NOMO-1 treated with DMSO at 0.1 percent for 48 hours (cell line): ENCODE measurements at regions not wholly inside any gene's neighbourhood (a gene's known extent, or its start where the extent isn't known, plus 50 kb on each side); places are given as distances from the start of the nearest gene placed in this dataset.

Source experiments
- DNase-seq: peaks from one replicate; lab custom pipeline; 2025; ENCODE audit not compliant: unreplicated experiment; lab: John Stamatoyannopoulos, UW

DNA sequence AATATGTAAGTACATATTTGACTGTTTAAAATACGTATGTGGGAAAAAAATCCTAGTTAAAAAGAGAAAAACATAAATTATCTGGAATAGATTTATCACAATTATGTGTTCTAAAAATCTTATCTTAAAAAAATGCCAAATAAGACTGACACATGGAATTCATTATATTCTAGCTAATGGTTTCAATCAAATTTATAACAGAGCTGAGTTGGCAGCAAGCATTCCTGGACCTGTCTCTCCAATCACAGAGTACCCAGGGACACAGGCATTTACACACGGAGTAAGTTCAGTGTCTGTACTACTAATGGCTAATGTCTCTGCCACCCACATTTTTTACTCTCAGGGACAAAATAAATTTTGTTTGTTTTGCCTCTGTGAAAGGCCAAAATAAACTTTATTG, 122.3 kb downstream of the RPS12 start:
- DNase-seq = no peak

DNA sequence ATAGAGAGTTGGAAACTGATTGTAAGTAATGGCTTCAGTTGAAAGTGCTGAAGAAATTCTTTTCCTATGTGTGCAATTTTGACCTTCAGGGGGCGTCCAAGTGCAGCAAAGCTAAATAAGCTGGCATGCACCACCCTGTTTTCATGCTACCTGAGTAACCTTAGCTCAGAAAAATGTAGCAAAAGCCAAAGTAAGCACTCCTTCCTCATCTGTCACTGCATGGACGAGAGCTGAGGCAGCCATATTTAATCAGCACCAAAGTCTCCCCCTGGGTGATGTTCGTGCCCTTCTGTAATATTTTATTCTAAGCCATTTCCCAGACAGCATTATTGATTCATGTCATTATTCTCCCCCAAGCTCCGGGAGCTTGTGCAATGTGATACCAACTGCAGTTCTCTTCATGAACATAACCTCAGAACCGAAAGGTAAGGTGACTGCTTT, 123.1 kb downstream of the RPS12 start:
- peak; percentile 9 for DNase-seq

DNA sequence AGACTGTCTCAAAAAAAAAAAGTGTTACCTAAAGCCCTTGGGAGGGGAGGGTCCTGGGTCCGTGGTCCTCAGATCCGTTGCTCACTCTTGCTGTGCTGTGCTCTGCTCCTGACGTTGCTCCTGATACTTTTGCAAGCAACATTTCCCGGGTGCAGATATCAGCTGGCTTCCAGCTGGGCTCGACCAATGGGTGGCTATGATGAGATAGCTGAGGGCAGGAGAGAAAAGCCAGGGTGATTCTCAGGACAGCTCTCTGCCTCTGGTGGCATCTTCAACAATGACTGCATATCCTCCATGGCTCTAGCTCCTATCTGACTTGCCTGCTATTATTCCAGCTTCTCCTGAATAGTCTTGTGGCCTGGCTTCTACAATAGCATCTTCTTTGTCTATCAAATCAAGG, 134.5 kb downstream of the RPS12 start:
- DNase-seq = no peak

DNA sequence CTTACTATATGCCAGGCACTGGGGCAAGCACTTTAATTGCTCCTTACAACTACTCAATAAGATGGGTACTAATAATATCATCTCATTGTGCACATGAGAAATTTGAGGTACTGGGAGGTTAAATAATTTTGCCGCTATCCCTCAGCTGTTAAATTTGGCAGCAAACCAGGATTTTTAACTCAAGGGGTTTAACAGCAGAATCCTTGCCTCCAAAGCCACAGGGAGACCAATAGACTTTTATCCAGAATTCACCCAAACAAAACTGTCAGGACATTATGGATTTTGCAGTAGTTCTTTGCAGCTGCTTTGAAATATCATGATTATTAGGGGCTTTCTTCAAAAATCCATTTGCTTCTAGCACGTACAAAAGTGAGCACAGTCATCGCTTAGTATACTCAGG, 136.2 kb downstream of the RPS12 start:
- DNase-seq = no peak

DNA sequence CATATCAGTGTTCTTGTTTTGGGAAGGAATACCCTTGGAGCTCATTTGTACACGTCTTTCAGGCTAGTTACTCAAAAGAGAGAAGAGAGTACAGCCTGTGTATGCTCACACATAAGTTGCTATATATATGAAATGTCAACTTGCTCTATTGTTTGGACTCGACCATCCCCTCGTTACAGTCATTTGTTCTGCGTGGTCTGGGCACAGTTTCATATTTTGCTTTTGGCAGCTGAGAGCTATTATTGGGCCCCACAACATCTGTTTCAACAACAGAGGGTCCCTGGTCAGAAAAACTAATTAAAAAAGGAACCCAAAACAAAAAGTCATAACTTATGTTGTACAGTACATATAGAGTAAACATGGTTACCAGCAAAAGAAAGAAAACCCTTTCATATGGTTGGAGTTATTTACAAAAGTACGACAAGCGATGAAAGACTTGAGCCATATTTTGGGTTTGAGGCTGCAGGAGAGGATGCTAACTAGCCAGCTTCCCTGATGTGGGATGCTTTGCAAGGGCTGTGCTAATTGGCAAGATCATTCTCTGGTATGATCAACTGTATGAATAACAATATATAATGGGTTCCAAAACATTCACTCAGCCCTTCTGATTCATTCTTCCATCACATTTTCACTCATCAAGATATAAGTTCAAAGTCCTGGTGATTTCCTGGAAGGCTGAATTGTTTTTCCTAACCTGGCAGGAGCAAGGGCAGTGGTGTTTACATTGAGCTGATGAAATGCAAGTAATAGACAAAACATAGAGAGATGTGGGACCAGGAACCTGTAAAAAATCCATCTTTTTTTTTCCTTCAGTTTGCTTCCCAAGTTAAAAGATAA, 137.9 kb downstream of the RPS12 start:
- no peak for DNase-seq

GRCh38 chr6:132952986-132953385, 138.6 kb downstream of the RPS12 start:
- DNase-seq = no peak

DNA sequence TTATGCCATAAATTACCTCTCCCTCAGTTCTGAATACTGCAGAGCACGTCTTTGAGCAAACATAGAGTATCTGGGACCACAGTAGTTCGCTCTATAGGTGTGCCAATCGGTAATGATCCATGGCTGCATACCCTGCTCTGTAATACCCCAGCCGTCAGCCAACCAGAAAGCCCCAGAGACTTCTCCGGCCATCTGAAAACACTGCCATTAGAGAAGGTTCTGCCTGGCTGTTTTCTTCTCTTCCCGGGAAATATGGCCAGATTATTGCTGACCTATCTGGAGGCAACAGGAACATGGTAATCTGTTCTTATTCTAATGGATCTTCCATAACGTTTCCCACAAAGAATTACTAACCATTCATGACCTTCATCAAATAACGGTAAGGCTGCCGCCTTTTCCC, 139.9 kb downstream of the RPS12 start:
- DNase-seq = no peak

- DNase-seq = no peak
These were observed 140.6 kb downstream of the RPS12 start for GRCh38 chr6:132954936-132955335.

GRCh38 chr6:132959639-132960326, 145.4 kb downstream of the RPS12 start:
- no peak for DNase-seq

- DNase-seq = no peak
These were observed 146.4 kb downstream of the RPS12 start for GRCh38 chr6:132960720-132961119.

- DNase-seq = no peak
These were observed 146.8 kb downstream of the RPS12 start for GRCh38 chr6:132961122-132961521.

- no peak for DNase-seq
These were observed 147.2 kb downstream of the RPS12 start for GRCh38 chr6:132961610-132962009.

- peak; percentile 20 for DNase-seq
These were observed 148.8 kb downstream of the RPS12 start for GRCh38 chr6:132962936-132963868.

DNA sequence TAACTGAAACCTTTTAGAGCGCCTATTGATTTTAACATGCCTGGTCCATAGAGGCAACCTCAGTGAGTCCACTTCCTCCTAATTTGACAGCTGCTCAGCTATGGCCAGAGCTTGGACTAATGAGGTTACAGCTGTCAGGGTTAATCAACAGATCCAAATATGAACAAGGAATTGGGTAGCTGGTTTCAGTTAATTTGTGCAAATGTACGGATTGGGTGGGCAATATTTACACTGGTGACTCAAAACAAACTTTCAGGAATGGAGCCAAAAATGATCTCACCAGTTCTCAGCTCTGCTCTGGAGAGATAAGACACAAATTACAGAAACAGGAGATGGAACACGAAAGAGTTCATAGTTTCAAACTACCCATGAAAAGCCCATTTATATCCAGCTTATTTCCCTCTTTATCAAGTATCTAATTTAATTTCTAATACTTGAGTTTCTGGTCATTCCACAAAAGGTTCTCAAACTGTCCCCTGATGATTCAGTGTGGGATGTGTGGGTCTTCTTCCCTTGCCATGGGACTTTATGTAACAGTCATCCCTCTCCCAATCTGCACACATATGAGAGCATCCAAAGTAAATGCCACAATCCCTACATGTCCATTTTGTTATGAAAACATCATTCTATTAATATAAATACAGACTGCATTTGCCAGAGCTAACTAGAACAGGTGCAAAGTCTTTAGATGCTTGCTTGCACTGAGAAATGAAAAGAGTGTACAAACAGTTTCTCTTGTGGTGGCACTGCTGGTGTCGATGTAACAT, 149.9 kb downstream of the RPS12 start:
- no peak for DNase-seq

DNA sequence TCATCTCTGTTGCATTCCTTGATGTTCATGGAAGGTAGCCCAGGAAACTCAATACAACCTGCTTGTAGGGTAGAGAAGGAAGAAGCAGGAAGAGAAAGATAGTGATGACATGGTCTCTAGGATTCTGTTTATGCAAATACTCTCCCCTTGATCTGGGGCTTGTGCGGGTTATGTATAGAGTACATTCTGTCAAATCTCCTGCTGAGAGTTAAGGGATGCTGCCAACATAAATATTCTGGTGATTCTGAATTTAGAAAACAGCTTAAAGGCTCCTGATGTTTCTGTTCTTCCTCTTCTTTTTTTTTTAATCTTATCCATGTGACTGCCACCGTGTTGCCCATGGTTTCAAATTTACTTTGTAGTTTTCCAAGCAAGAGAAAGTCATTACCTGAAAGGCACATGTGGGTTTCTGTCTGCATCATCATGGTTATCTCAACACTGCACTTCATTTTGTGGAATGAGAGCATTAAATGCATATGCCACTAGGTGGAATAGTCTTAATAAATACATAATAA, 150.6 kb downstream of the RPS12 start:
- no peak for DNase-seq

GRCh38 chr6:132967871-132968270, 153.5 kb downstream of the RPS12 start:
- no peak for DNase-seq

DNA sequence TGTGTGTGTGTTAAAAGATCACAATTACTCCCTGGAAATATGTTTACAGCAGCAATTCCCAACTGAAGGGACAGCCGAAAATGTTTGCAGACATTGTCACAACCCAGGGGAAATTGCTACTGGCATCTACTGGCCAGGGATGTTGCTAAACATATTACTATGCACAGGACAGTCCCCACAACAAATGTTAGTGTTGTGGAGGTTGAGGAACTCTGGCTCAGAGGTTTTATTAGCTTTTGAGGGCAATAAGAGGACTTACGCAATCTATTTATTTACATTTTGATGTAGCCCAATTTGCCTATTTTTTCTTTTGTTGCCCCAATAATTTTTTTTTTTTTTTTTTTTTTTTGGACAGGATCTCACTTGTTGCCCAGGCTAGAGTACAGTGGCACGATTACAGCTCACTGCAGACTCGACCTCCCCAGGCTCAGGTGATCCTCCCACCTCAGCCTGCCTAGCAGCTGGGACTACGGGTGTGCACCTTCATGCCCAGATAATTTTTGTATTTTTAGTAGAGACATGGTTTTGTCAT, 154.1 kb downstream of the RPS12 start:
- DNase-seq = no peak

DNA sequence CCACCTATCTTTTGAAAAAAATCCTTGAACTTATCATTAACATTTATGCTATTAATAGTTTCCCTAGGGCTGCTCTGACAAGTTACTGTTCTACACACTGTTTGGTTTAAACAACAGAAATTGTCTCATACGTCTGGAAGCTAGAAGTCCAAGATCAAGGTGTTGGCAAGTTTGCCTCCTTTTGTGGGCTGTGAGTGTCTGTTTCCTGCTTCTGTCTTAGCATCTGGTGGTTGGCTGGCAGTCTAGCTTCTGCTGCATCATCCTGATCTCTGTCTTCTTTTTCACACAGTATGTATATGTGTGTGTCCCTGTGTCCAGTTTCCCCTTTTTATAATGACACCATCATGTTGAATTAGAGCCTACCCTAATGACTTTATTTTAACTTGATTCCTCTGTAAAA, 154.8 kb downstream of the RPS12 start:
- DNase-seq = no peak

DNA sequence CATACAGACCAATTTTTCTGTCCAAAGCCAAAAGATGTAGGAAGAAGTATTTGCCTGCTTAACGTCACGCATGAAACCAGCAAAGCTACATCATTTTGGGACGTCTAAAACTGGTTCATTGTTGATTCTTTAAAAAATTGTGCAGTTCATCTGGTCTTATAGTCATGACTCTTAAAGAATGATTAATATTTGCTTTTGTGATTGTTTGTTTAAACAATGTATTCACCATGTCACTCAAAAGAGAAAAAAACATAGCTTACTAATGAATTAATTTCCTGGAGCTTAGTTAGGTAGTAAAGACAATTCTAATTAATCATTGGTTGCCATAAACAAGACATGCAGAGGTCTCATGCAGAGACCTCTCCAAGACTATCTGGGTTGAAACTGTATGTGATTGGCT, 157.3 kb downstream of the RPS12 start:
- DNase-seq = no peak

DNA sequence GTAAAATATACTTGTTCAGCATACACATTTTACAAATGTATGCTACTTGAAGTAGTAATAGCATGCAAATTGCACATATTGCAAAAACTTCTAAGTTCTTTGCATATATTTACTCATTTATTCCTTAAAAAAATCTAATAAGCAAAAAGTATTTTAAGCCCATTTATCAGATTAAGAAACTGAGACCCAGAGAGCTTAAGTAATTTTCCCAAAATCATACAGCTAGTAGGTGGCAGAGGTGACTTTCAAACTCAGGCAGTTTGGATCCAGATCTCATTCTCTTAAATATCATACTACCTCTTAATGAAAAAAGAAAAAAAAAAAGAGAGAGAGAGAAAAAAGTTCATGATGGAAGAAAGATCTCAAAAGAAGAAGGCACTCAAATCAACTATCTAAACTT, 157.9 kb downstream of the RPS12 start:
- no peak for DNase-seq
